ENCODE measurements at regions not wholly inside any gene's neighbourhood (a gene's known extent, or its start where the extent isn't known, plus 50 kb on each side); places are given as distances from the start of the nearest gene placed in this dataset.
"Not testable (repeated sequence)": the region's sequence is repeated elsewhere in the genome, so short reads cannot be mapped to it uniquely, and the experiment has no call there.

GRCh38 chr20:30811885-30812671, 445.4 kb upstream of the DEFB115 start:
- DNase-seq (ENCODE audit: low spot score): peak; percentile 77

GRCh38 chr20:30812739-30813411, 444.6 kb upstream of the DEFB115 start:
- DNase-seq (ENCODE audit: low spot score): no peak

GRCh38 chr20:30813412-30814311, 443.8 kb upstream of the DEFB115 start:
- DNase-seq (ENCODE audit: low spot score): not testable (repeated sequence)

- DNase-seq (ENCODE audit: low spot score): not testable (repeated sequence)
Observed at GRCh38 chr20:30814312-30814639, 443.2 kb upstream of the DEFB115 start.

GRCh38 chr20:30815027-30815576, 442.4 kb upstream of the DEFB115 start:
- peak; percentile 41 for DNase-seq (ENCODE audit: low spot score)

GRCh38 chr20:30815577-30816181, 441.8 kb upstream of the DEFB115 start:
- peak; percentile 35 for DNase-seq (ENCODE audit: low spot score)

GRCh38 chr20:30816182-30816645, 441.2 kb upstream of the DEFB115 start:
- peak; percentile 68 for DNase-seq (ENCODE audit: low spot score)

- DNase-seq (ENCODE audit: low spot score): not testable (repeated sequence)
Observed at GRCh38 chr20:30821615-30822014, 435.8 kb upstream of the DEFB115 start.

GRCh38 chr20:30824666-30825065, 432.8 kb upstream of the DEFB115 start:
- not testable (repeated sequence) for DNase-seq (ENCODE audit: low spot score)

GRCh38 chr20:30845923-30846322, 411.5 kb upstream of the DEFB115 start:
- DNase-seq (ENCODE audit: low spot score): not testable (repeated sequence)

- not testable (repeated sequence) for DNase-seq (ENCODE audit: low spot score)
Observed at GRCh38 chr20:30868271-30868670, 389.2 kb upstream of the DEFB115 start.

GRCh38 chr20:30871127-30871526, 386.3 kb upstream of the DEFB115 start:
- DNase-seq (ENCODE audit: low spot score): not testable (repeated sequence)

- DNase-seq (ENCODE audit: low spot score): not testable (repeated sequence)
Observed at GRCh38 chr20:30872252-30872651, 385.2 kb upstream of the DEFB115 start.

- DNase-seq (ENCODE audit: low spot score): not testable (repeated sequence)
Observed at GRCh38 chr20:30875868-30876267, 381.6 kb upstream of the DEFB115 start.

- DNase-seq (ENCODE audit: low spot score): peak; percentile 17
Observed at GRCh38 chr20:30891400-30891799, 366.1 kb upstream of the DEFB115 start.

- DNase-seq (ENCODE audit: low spot score): no peak
Observed at GRCh38 chr20:30892541-30893345, 364.7 kb upstream of the DEFB115 start.

- not testable (repeated sequence) for DNase-seq (ENCODE audit: low spot score)
Observed at GRCh38 chr20:30893346-30894314, 363.8 kb upstream of the DEFB115 start.

GRCh38 chr20:30894707-30895353, 362.6 kb upstream of the DEFB115 start:
- DNase-seq (ENCODE audit: low spot score): not testable (repeated sequence)

GRCh38 chr20:30895354-30895711, 362.1 kb upstream of the DEFB115 start:
- not testable (repeated sequence) for DNase-seq (ENCODE audit: low spot score)
